Prostate gland (tissue), 2 donors: ENCODE measurements at regions not wholly inside any gene's neighbourhood (a gene's known extent, or its start where the extent isn't known, plus 50 kb on each side); places are given as distances from the start of the nearest gene placed in this dataset.

Experiments
- DNase-seq: peaks from one replicate; pipeline ENCODE4 v3.0.0-alpha.2; 2019; ENCODE audit warnings: low spot score
- H3K27ac ChIP-seq, 2 donors: fragments of 200-600 bp; sonication (generic); 2 replicates each; pipeline ENCODE4 v1.5.1; 2017 to 2019
- H3K27me3 ChIP-seq: fragments of 200-600 bp; sonication (generic); replicated peaks from 2 replicates; pipeline ENCODE4 v1.5.1; 2019; ENCODE audit not compliant: insufficient read depth
- H3K36me3 ChIP-seq, 2 donors: fragments of 200-600 bp; sonication (generic); 1 replicate in 1 of 2; 2 replicates in 1 of 2; pipeline versions ENCODE4 v1.5.1 to v1.8.1; 2017 to 2019
- H3K4me1 ChIP-seq: fragments of 200-600 bp; sonication (generic); replicated peaks from 2 replicates; pipeline ENCODE4 v1.5.1; 2019
- H3K4me3 ChIP-seq, 2 donors: fragments of 200-600 bp; sonication (generic); 2 replicates each; pipeline ENCODE4 v1.5.1; 2017 to 2019
- H3K9me3 ChIP-seq: fragments of 200-600 bp; sonication (generic); 2 replicates; pipeline ENCODE4 v1.5.1; 2017
- CTCF ChIP-seq, 4 experiments: fragments of 200-600 bp in 2 of 4; fragments of 450-650 bp in 2 of 4; sonication (generic) in 2 of 4; IDR thresholded peaks; 1 replicate in 3 of 4; 2 replicates in 1 of 4; pipeline ENCODE4 v1.5.1; 2016 to 2019; ENCODE audit warnings: antibody characterized with exemption in 4 of 4, mild to moderate bottlenecking in 2 of 4, moderate library complexity in 2 of 4
- POLR2A ChIP-seq: fragments of 450-650 bp; IDR thresholded peaks from one replicate; pipeline ENCODE4 v1.6.1; 2016; ENCODE audit warnings: antibody characterized with exemption, mild to moderate bottlenecking
- POLR2AphosphoS5 ChIP-seq: sonication (generic); formaldehyde crosslinking; IDR thresholded peaks from one replicate; pipeline ENCODE4 v1.6.1; 2017; ENCODE audit warnings: antibody characterized with exemption
- WGBS: methylation state at CpG from one replicate; pipeline ENCODE4 v1.1.5; 2018; 5-methylcytosine and 5-hydroxymethylcytosine counted together
- intact Hi-C: fragments of 100-400 bp; cut with DNase I; formaldehyde crosslinking; loops from one replicate; pipeline ENCODE4 v1.14.2; 2022

DNA sequence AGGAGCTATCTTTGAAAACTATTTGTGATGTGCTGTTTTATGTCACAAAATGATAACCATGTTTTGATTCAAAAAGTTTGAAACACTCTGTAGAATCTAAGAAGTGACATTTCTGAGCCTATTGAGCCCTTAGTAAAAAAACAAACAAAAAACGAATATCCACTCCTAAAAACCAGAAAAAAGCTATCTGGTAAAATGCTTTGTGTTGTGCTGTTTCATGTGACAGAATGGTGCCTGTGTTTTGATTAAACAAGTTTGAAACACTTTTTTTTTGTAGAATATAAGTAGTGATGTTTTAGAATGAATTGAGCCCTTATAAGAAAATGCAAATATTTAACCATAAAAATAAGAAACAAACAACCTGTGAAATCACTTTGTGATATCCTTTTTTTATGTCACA lies 105.2 kb upstream of the VPREB1 start:
- Histone ChIP-seq H3K4me1 (no peaks in the 10 kb centered on the region), H3K4me3 (no peak overlapping the region), H3K27me3 (no peaks in the 10 kb centered on the region), H3K27ac (no peak overlapping the region), H3K9me3 (no peaks in the 10 kb centered on the region), H3K36me3 (no peaks in the 10 kb centered on the region)
- no peak for DNase-seq
- TF ChIP-seq CTCF (IDR thresholded peaks at IDR 0.05), result no peak
- TF ChIP-seq POLR2A, result no peak
- no peak for TF ChIP-seq POLR2AphosphoS5
- intact Hi-C loops, result no loop called here
- WGBS, result 43% methylated on average over 1 of the region's 1 CpG

- no peak for DNase-seq
- Histone ChIP-seq H3K9me3 (no peaks in the 10 kb centered on the region), H3K4me1 (no peaks in the 10 kb centered on the region), H3K27me3 (no peaks in the 10 kb centered on the region), H3K4me3 (no peak overlapping the region), H3K36me3 (no peaks in the 10 kb centered on the region), H3K27ac (no peak overlapping the region)
- TF ChIP-seq POLR2AphosphoS5 (no peak), CTCF (IDR thresholded peaks at IDR 0.05) (no peak), POLR2A (no peak)
- intact Hi-C loops, result no loop called here
- 44% methylated on average over 1 of the region's 1 CpG for WGBS
Measured at GRCh38 chr22:22138915-22139314, 105.7 kb upstream of the VPREB1 start.

GRCh38 chr22:22137891-22138290 lies 106.7 kb upstream of the VPREB1 start:
- intact Hi-C loops, result no loop called here
- Histone ChIP-seq H3K27ac (no peak overlapping the region), H3K4me1 (no peaks in the 10 kb centered on the region), H3K9me3 (no peaks in the 10 kb centered on the region), H3K27me3 (no peaks in the 10 kb centered on the region), H3K4me3 (no peak overlapping the region), H3K36me3 (no peaks in the 10 kb centered on the region)
- no peak for TF ChIP-seq POLR2A
- TF ChIP-seq POLR2AphosphoS5, result no peak
- no peak for TF ChIP-seq CTCF (IDR thresholded peaks at IDR 0.05)
- 62% methylated on average over 2 of the region's 2 CpGs for WGBS
- no peak for DNase-seq

DNA sequence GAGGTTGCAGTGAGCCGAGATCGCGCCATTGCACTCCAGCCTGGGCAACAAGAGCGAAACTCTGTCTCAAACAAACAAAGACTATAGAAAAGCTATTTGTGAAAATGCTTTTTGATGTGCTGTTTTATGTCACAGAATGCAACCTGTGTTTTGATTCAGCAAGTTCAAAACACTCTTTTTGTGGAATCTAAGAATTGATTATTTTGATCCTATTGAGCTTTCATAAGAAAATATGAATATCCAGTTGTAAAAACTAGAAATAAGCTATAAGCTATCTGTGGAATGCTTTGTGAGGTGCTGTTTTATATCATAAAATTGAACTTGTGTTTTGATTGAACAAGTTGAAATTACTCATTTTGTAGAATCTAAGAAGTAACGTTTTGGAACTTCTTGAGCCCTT lies 110.7 kb upstream of the VPREB1 start:
- no peak overlapping the region for H3K27ac ChIP-seq
- H3K9me3 ChIP-seq, result no peaks in the 10 kb centered on the region
- 86% methylated on average over 5 of the region's 5 CpGs for WGBS
- H3K4me3 ChIP-seq, result no peak overlapping the region
- intact Hi-C loops, result no loop called here
- no peaks in the 10 kb centered on the region for H3K4me1 ChIP-seq
- no peaks in the 10 kb centered on the region for H3K27me3 ChIP-seq
- TF ChIP-seq POLR2AphosphoS5 (no peak), CTCF (IDR thresholded peaks at IDR 0.05) (no peak), POLR2A (no peak)
- no peak for DNase-seq
- no peaks in the 10 kb centered on the region for H3K36me3 ChIP-seq

- Histone ChIP-seq H3K27me3 (no peaks in the 10 kb centered on the region), H3K4me3 (no peak overlapping the region), H3K27ac (no peak overlapping the region), H3K9me3 (no peaks in the 10 kb centered on the region), H3K4me1 (no peaks in the 10 kb centered on the region), H3K36me3 (no peaks in the 10 kb centered on the region)
- DNase-seq, result no peak
- 55% methylated on average over 3 of the region's 3 CpGs for WGBS
- TF ChIP-seq CTCF (IDR thresholded peaks at IDR 0.05) (no peak), POLR2AphosphoS5 (no peak), POLR2A (no peak)
- intact Hi-C loops, result no loop called here
Measured at GRCh38 chr22:22130953-22131608, 113.5 kb upstream of the VPREB1 start.
